Trophoblast cell (in vitro differentiated cells and primary cell): ENCODE measurements at regions not wholly inside any gene's neighbourhood (a gene's known extent, or its start where the extent isn't known, plus 50 kb on each side); places are given as distances from the start of the nearest gene placed in this dataset.

ENCODE experiments used
- DNase-seq, 2 donors: peaks; one replicate each; pipeline ENCODE4 v3.0.0-alpha.2; 2016
- H2AFZ ChIP-seq: 2 replicates; pipeline ENCODE4 v1.6.1; 2013; ENCODE audit warnings: low read length, moderate library complexity, mild to moderate bottlenecking; ENCODE audit not compliant: insufficient read depth, poor library complexity
- H2AK5ac ChIP-seq: 2 replicates; pipeline ENCODE4 v1.6.1; 2013; ENCODE audit warnings: mild to moderate bottlenecking, low read length
- H2BK120ac ChIP-seq: 2 replicates; pipeline ENCODE4 v1.6.1; 2013; ENCODE audit warnings: low read length, mild to moderate bottlenecking, moderate library complexity; ENCODE audit not compliant: insufficient read depth, poor library complexity
- H2BK12ac ChIP-seq: 2 replicates; pipeline ENCODE4 v1.6.1; 2013; ENCODE audit warnings: mild to moderate bottlenecking, low read length, moderate library complexity
- H2BK5ac ChIP-seq: 2 replicates; pipeline ENCODE4 v1.6.1; 2013; ENCODE audit warnings: low read length, low read depth, moderate library complexity, mild to moderate bottlenecking; ENCODE audit not compliant: poor library complexity
- H3K14ac ChIP-seq: 2 replicates; pipeline ENCODE4 v1.6.1; 2013; ENCODE audit warnings: mild to moderate bottlenecking, low read length
- H3K18ac ChIP-seq: 2 replicates; pipeline ENCODE4 v1.6.1; 2013; ENCODE audit warnings: mild to moderate bottlenecking, low read length
- H3K23ac ChIP-seq: 2 replicates; pipeline ENCODE4 v1.6.1; 2013; ENCODE audit warnings: low read length
- H3K27ac ChIP-seq: 2 replicates; pipeline ENCODE4 v1.5.1; 2013; ENCODE audit warnings: low read depth, mild to moderate bottlenecking, inconsistent platforms, low read length, moderate library complexity
- H3K27me3 ChIP-seq: 2 replicates; pipeline ENCODE4 v1.6.1; 2013; ENCODE audit warnings: inconsistent platforms, mild to moderate bottlenecking, low read length, moderate library complexity; ENCODE audit not compliant: insufficient read depth
- H3K36me3 ChIP-seq, 2 experiments: 1 replicate in 1 of 2; 2 replicates in 1 of 2; pipeline ENCODE4 v1.6.1; 2013; ENCODE audit warnings: low read length in 2 of 2, mild to moderate bottlenecking in 2 of 2, moderate library complexity in 1 of 2; ENCODE audit not compliant: insufficient read depth in 2 of 2, control insufficient read depth in 1 of 2
- H3K4ac ChIP-seq: 2 replicates; pipeline ENCODE4 v1.6.1; 2013; ENCODE audit warnings: low read depth, mild to moderate bottlenecking, low read length, moderate library complexity
- H3K4me1 ChIP-seq, 2 experiments: 1 replicate in 1 of 2; 2 replicates in 1 of 2; pipeline ENCODE4 v1.6.1; 2013; ENCODE audit warnings: low read length in 2 of 2, mild to moderate bottlenecking in 2 of 2, moderate library complexity in 1 of 2; ENCODE audit not compliant: insufficient read depth in 2 of 2, control insufficient read depth in 1 of 2
- H3K4me2 ChIP-seq: 2 replicates; pipeline ENCODE4 v1.6.1; 2013; ENCODE audit warnings: inconsistent platforms, mild to moderate bottlenecking, low read length, moderate library complexity
- H3K4me3 ChIP-seq: 2 replicates; pipeline ENCODE4 v1.5.1; 2013; ENCODE audit warnings: mild to moderate bottlenecking, low read depth, low read length, inconsistent platforms
- H3K79me1 ChIP-seq: one replicate; pipeline ENCODE4 v1.6.1; 2013; ENCODE audit warnings: low read length
- H3K79me2 ChIP-seq: 2 replicates; pipeline ENCODE4 v1.6.1; 2013; ENCODE audit warnings: low read length, mild to moderate bottlenecking; ENCODE audit not compliant: control insufficient read depth, insufficient read depth, poor library complexity
- H3K9ac ChIP-seq: 2 replicates; pipeline ENCODE4 v1.6.1; 2013; ENCODE audit warnings: mild to moderate bottlenecking, low read length
- H3K9me3 ChIP-seq: 2 replicates; pipeline ENCODE4 v1.6.1; 2013; ENCODE audit warnings: low read depth, mild to moderate bottlenecking, control low read depth, inconsistent platforms, low read length; ENCODE audit not compliant: insufficient read depth
- H4K12ac ChIP-seq: 2 replicates; pipeline ENCODE4 v1.6.1; 2013; ENCODE audit warnings: low read depth, mild to moderate bottlenecking, low read length, moderate library complexity
- H4K8ac ChIP-seq: 2 replicates; pipeline ENCODE4 v1.6.1; 2013; ENCODE audit warnings: low read depth, mild to moderate bottlenecking, low read length, moderate library complexity
- H4K91ac ChIP-seq: one replicate; pipeline ENCODE4 v1.6.1; 2013; ENCODE audit warnings: low read depth, mild to moderate bottlenecking, low read length, moderate library complexity
- WGBS: extraction: QIAGEN DNeasy Blood & Tissue Kit; methylation state at CpG from one replicate; pipeline ENCODE4 v1.1.7; 2013; ENCODE audit warnings: missing lambda C conversion rate; ENCODE audit not compliant: insufficient read length, insufficient coverage; ENCODE audit errors: extremely low coverage; 5-methylcytosine and 5-hydroxymethylcytosine counted together

DNA sequence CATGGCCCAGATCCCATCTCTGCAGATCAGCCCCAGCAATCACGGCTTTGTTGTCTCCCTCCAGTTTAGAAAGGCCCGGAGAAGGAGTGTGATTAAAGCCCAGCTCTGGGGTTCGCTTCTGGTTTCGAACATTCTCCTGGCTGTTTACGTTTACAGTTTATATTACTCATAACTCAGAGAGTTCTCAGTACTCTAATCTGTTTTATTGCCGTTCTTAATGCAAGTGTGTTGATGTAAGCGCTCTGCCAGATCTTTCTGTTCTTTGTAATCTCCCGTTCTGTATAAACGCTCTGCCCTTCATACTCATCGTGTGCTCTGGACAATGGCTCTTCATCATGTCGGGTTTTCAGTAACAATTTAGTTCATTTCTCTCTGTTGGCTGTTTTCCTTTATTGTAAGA lies 82.5 kb upstream of the PRNP start:
- DNase-seq = no peak

GRCh38 chr20:4602297-4602631 lies 84.0 kb upstream of the PRNP start:
- H2BK12ac ChIP-seq = no peak overlapping the region
- H2BK120ac ChIP-seq = no peak overlapping the region

More for the DNA sequence above, 82.5 kb upstream of the PRNP start:
- H4K12ac ChIP-seq = no peak overlapping the region
- H2BK5ac ChIP-seq = no peak overlapping the region
- H2BK12ac ChIP-seq = no peak overlapping the region
- H3K36me3 ChIP-seq = no peaks in the 10 kb centered on the region
- H2BK120ac ChIP-seq = no peak overlapping the region
- no peak overlapping the region for H3K9ac ChIP-seq
- no peaks in the 10 kb centered on the region for H3K79me2 ChIP-seq
- H3K4ac ChIP-seq = no peak overlapping the region
- no peaks in the 10 kb centered on the region for H3K9me3 ChIP-seq
- WGBS = no CpG with 5 or more reads among the region's 11 CpGs
- H4K8ac ChIP-seq = no peak overlapping the region
- H3K14ac ChIP-seq = no peak overlapping the region
- H3K27me3 ChIP-seq = no peaks in the 10 kb centered on the region
- no peak overlapping the region for H2AFZ ChIP-seq
- no peak overlapping the region for H4K91ac ChIP-seq
- H3K23ac ChIP-seq = no peak overlapping the region
- no peak overlapping the region for H3K18ac ChIP-seq
- H3K79me1 ChIP-seq = no peaks in the 10 kb centered on the region
- H3K4me1 ChIP-seq = no peaks in the 10 kb centered on the region
- H2AK5ac ChIP-seq = no peak overlapping the region
- no peak overlapping the region for H3K27ac ChIP-seq
- H3K4me3 ChIP-seq = no peak overlapping the region
- no peak overlapping the region for H3K4me2 ChIP-seq

GRCh38 chr20:4601630-4602296 lies 84.5 kb upstream of the PRNP start:
- H3K27me3 ChIP-seq = no peaks in the 10 kb centered on the region
- H3K18ac ChIP-seq = no peak overlapping the region
- no peak overlapping the region for H3K23ac ChIP-seq
- H3K4me3 ChIP-seq = no peak overlapping the region
- no peak overlapping the region for H2BK12ac ChIP-seq
- H3K79me1 ChIP-seq = no peaks in the 10 kb centered on the region
- H4K12ac ChIP-seq = no peak overlapping the region
- no peaks in the 10 kb centered on the region for H3K9me3 ChIP-seq
- WGBS = no CpG with 5 or more reads among the region's 8 CpGs
- no peak overlapping the region for H3K4ac ChIP-seq
- no peak overlapping the region for H3K14ac ChIP-seq
- H3K9ac ChIP-seq = no peak overlapping the region
- no peak overlapping the region for H2AK5ac ChIP-seq
- H4K8ac ChIP-seq = no peak overlapping the region
- H4K91ac ChIP-seq = no peak overlapping the region
- no peaks in the 10 kb centered on the region for H3K4me1 ChIP-seq
- no peak overlapping the region for H3K27ac ChIP-seq
- no peaks in the 10 kb centered on the region for H3K79me2 ChIP-seq
- H3K36me3 ChIP-seq = no peaks in the 10 kb centered on the region
- H2BK5ac ChIP-seq = no peak overlapping the region
- no peak for DNase-seq
- H2AFZ ChIP-seq = no peak overlapping the region
- no peak overlapping the region for H2BK120ac ChIP-seq
- H3K4me2 ChIP-seq = no peak overlapping the region

More at GRCh38 chr20:4602297-4602631, 84.0 kb upstream of the PRNP start:
- no peak overlapping the region for H3K9ac ChIP-seq
- H3K27ac ChIP-seq = no peak overlapping the region
- no CpG with 5 or more reads among the region's 4 CpGs for WGBS
- no peak overlapping the region for H3K4ac ChIP-seq
- no peak overlapping the region for H4K91ac ChIP-seq
- H3K9me3 ChIP-seq = no peaks in the 10 kb centered on the region
- H3K36me3 ChIP-seq = no peaks in the 10 kb centered on the region
- H3K4me3 ChIP-seq = no peak overlapping the region
- no peak overlapping the region for H4K8ac ChIP-seq
- no peak overlapping the region for H3K23ac ChIP-seq
- H3K18ac ChIP-seq = no peak overlapping the region
- no peak overlapping the region for H3K4me2 ChIP-seq
- no peaks in the 10 kb centered on the region for H3K79me1 ChIP-seq
- H3K79me2 ChIP-seq = no peaks in the 10 kb centered on the region
- no peak overlapping the region for H4K12ac ChIP-seq
- no peak overlapping the region for H3K14ac ChIP-seq
- no peaks in the 10 kb centered on the region for H3K4me1 ChIP-seq
- H2BK5ac ChIP-seq = no peak overlapping the region
- no peak overlapping the region for H2AK5ac ChIP-seq
- DNase-seq = no peak
- no peaks in the 10 kb centered on the region for H3K27me3 ChIP-seq
- H2AFZ ChIP-seq = no peak overlapping the region

DNA sequence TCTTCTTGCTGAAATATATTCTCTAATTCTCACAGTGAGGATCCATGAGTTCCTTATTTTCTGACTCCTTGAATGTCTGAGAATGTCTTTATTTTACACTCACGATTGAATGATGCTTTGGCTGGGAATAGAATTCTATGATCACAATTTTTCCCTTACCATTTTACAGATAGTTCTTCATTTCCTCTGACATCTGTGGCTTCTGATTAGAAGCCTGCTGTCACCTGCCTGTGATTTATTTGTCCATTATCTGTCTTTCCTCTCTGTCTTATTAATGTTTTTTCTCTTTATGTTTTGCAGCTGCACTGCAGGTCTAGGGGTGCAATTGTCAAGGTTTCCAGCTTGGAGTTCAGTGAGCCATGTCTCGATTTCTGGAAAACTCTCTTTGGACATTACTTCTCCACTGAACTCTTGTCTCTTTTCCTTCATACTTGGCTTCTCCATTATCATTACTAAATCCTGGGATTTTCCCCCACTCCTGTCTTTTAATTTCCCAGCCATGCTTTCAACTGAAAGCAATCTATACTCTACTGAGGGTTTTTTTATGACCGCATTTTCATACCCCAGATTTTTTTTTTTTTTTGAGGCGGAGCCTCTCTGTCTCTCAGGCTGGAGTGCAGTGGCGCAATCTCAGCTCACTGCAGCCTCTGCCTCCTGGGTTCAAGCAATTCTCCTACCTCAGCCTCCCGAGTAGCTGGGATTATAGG lies 85.8 kb upstream of the PRNP start:
- no peak overlapping the region for H3K18ac ChIP-seq
- H3K4me3 ChIP-seq = no peak overlapping the region
- no peaks in the 10 kb centered on the region for H3K79me1 ChIP-seq
- no peaks in the 10 kb centered on the region for H3K9me3 ChIP-seq
- DNase-seq = no peak
- no peak overlapping the region for H4K91ac ChIP-seq
- no peak overlapping the region for H3K4ac ChIP-seq
- no peak overlapping the region for H2AFZ ChIP-seq
- no peak overlapping the region for H2BK5ac ChIP-seq
- no peak overlapping the region for H2BK120ac ChIP-seq
- H3K4me2 ChIP-seq = no peak overlapping the region
- H3K23ac ChIP-seq = no peak overlapping the region
- no peak overlapping the region for H4K8ac ChIP-seq
- no peaks in the 10 kb centered on the region for H3K36me3 ChIP-seq
- H3K79me2 ChIP-seq = no peaks in the 10 kb centered on the region
- no peak overlapping the region for H2BK12ac ChIP-seq
- WGBS = no CpG with 5 or more reads among the region's 6 CpGs
- H2AK5ac ChIP-seq = no peak overlapping the region
- no peak overlapping the region for H3K9ac ChIP-seq
- H3K27me3 ChIP-seq = no peaks in the 10 kb centered on the region
- no peak overlapping the region for H3K14ac ChIP-seq
- H4K12ac ChIP-seq = no peak overlapping the region
- no peak overlapping the region for H3K27ac ChIP-seq
- H3K4me1 ChIP-seq = no peaks in the 10 kb centered on the region
